Epithelial cell of esophagus (primary cell): ENCODE measurements at regions not wholly inside any gene's neighbourhood (a gene's known extent, or its start where the extent isn't known, plus 50 kb on each side); places are given as distances from the start of the nearest gene placed in this dataset.

Source experiments
- DNase-seq: peaks from one replicate; pipeline ENCODE4 v3.0.0; 2010; ENCODE audit warnings: low read depth
- H3K4me3 ChIP-seq: 2 replicates; pipeline ENCODE4 v1.5.1; 2011; ENCODE audit warnings: mild to moderate bottlenecking, low read length, control low read depth
- TF ChIP-seq, protein P1 (sequence below): IDR thresholded peaks from 2 replicates; pipeline ENCODE4 v1.5.1; 2011; ENCODE audit warnings: low read depth, mild to moderate bottlenecking, low read length, control low read depth, inconsistent platforms; ENCODE audit not compliant: insufficient read depth; ENCODE audit errors: missing control alignments

DNA sequence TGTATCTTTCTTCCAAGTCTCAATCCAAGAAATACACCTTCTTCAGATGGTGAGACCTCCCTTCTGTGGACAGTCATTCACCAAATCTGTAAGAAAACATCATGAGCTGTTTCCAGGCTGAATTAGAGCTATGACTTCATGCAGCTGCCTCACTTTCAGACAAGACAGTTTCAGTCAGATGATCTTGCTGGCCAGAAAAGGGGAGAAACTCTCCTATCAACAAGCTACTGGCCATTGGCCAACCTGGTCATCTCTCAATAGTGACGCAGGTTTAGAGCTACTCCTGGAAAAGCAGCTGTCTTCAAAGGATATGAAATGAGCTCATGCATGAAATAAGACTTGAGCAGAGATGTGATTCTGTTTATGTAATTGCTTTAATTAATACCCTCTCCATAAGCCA, 69.6 kb upstream of the NDP start:
- peak; percentile 21 for DNase-seq
- no peak overlapping the region for H3K4me3 ChIP-seq
- TF ChIP-seq, protein P1, sequence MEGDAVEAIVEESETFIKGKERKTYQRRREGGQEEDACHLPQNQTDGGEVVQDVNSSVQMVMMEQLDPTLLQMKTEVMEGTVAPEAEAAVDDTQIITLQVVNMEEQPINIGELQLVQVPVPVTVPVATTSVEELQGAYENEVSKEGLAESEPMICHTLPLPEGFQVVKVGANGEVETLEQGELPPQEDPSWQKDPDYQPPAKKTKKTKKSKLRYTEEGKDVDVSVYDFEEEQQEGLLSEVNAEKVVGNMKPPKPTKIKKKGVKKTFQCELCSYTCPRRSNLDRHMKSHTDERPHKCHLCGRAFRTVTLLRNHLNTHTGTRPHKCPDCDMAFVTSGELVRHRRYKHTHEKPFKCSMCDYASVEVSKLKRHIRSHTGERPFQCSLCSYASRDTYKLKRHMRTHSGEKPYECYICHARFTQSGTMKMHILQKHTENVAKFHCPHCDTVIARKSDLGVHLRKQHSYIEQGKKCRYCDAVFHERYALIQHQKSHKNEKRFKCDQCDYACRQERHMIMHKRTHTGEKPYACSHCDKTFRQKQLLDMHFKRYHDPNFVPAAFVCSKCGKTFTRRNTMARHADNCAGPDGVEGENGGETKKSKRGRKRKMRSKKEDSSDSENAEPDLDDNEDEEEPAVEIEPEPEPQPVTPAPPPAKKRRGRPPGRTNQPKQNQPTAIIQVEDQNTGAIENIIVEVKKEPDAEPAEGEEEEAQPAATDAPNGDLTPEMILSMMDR, result no peak

DNA sequence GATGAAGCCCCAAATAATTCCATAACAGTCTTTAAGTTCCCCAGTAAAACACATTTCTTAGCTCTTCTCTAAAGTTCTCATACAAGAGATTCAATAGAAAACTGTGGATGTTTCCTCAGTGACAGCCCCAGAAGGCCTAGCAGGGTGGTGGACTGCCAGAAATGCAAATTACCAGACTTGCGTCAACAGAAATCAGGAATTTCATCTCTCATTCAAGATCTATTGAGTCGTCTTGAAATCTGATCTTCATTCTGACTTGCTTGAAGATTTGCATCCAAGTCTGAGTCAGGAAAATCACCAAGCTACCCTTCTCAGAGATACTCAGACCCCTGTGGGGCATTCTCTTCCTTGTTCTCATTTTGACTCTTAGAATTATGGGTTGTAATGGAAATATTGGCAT, 68.9 kb upstream of the NDP start:
- H3K4me3 ChIP-seq, result no peak overlapping the region
- TF ChIP-seq, protein P1, result no peak
- DNase-seq, result peak; percentile 5

DNA sequence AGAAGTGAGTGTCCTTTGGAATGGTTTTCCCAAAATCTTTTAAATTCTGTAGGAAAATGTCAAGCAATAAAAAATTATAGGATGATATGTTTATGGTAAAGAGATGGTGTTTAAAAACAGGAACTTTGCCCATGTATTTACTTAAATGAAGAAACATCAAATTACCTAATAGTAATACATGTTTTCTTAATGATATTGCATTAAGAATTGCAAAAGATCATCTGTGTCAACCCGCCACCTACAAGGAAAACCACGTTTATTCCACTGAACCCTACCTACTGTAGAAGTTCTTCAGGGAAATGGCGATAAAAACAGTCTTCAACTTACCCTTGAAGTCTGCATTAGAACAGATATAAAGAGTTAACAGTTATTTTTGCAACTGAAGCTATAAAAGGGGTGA, 67.2 kb upstream of the NDP start:
- TF ChIP-seq, protein P1, result no peak
- no peak overlapping the region for H3K4me3 ChIP-seq
- no peak for DNase-seq

DNA sequence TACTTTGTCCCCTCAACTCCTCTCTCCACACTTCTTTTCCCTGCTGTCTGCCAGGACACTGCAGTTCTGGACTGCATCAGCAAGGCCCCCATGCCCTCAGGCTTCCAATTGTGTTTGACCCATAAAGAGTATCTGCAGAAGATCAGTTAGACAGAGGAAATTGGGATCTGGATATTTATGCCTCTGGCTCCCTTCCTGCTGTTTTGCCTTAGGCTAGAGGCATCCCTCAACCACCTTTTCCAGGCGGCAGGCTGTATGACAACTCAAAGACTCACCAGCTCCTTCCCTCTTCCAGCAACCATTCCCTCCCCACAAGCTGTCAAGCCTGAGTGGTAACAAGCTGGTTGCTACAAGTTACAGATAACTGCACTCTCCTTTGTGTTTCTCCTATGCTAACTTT, 66.4 kb upstream of the NDP start:
- DNase-seq, result no peak
- H3K4me3 ChIP-seq, result no peak overlapping the region
- TF ChIP-seq, protein P1, result no peak

DNA sequence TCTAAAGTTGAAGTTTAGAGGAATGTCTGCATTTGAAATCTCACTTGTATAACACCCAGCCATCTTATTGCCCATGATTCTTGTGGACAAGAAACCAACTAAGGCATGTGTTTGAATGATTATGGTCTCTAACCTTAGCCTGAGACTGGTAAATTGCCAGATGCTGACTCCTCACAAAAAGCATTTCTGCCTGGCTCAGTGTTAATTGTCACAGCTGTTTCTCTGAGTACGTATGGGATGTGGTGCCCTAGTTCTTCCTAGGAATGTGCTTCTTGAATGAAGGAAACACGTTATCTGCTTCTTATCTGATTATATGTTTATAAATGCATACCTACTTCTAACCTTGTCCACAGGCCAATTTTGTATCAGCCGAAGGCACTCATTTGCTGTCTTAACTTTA, 63.1 kb upstream of the NDP start:
- no peak overlapping the region for H3K4me3 ChIP-seq
- TF ChIP-seq, protein P1, result no peak
- DNase-seq, result no peak

DNA sequence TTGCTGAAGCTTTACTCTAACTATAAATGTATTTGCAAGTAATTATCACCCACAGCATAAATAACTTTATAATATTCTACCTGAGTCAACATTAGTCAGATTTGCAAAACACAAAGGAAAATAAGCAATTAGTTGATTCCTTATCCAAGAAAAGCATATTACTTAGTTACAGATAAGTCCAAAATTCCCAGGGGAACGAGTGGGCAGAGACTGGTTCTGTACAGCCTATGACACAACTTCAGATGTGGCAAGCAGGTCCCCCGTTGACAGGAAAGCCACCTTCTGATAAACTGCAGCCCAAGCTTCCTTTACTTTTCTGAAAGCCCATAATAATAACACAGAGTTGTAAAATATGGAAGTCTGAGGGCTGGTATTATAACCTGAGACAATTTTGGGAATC, 62.4 kb upstream of the NDP start:
- DNase-seq, result no peak
- TF ChIP-seq, protein P1, result no peak

DNA sequence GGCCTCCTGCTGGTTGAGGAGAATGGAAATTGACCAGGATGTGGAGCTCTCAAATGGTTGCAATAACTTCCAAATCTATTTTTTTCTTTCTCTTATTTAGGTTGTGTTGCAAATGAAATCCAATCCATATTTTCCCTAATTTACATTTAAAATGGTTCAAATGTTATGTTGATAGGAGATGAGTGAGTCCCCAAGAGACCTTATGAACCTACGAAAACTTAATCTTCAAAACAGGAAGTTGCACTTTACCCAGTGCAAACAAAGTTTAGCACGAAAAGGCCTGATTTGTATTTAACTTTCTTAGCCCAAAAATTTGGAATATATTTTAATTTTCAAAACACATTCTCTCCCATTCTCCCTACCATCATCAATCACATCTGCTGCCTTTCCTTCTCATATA, 59.3 kb upstream of the NDP start:
- DNase-seq, result no peak
- TF ChIP-seq, protein P1, result no peak
- no peak overlapping the region for H3K4me3 ChIP-seq

More for the DNA sequence above, 62.4 kb upstream of the NDP start:
- H3K4me3 ChIP-seq, result no peak overlapping the region
